Spleen (tissue), 11 donors: ENCODE measurements at regions not wholly inside any gene's neighbourhood (a gene's known extent, or its start where the extent isn't known, plus 50 kb on each side); places are given as distances from the start of the nearest gene placed in this dataset.

Experiments used
- DNase-seq: peaks from one replicate; pipeline ENCODE4 v3.0.0-alpha.2; 2020
- H3K27ac ChIP-seq, 8 donors: fragments of 200-600 bp; sonication (generic) in 7 of 8; 1 replicate in 4 of 8; 2 replicates in 4 of 8; pipeline versions ENCODE4 v1.5.0 to v1.8.0; 2016 to 2021; ENCODE audit warnings: inconsistent platforms in 4 of 8, mild to moderate bottlenecking in 4 of 8, moderate library complexity in 1 of 8
- H3K27me3 ChIP-seq, 7 donors: fragments of 200-600 bp; sonication (generic) in 6 of 7; replicated peaks in 1 of 7; 1 replicate in 4 of 7; 2 replicates in 3 of 7; pipeline versions ENCODE4 v1.5.0 to v1.8.0; 2016 to 2021; ENCODE audit warnings: inconsistent platforms in 3 of 7, mild to moderate bottlenecking in 1 of 7
- H3K36me3 ChIP-seq, 6 donors: fragments of 200-600 bp; sonication (generic) in 5 of 6; 1 replicate in 4 of 6; 2 replicates in 2 of 6; pipeline versions ENCODE4 v1.5.0 to v1.8.0; 2016 to 2021; ENCODE audit warnings: inconsistent platforms in 2 of 6
- H3K4me1 ChIP-seq, 6 donors: fragments of 200-600 bp; sonication (generic) in 5 of 6; 1 replicate in 3 of 6; 2 replicates in 3 of 6; pipeline versions ENCODE4 v1.5.0 to v1.8.0; 2016 to 2021; ENCODE audit warnings: inconsistent platforms in 3 of 6
- H3K4me3 ChIP-seq, 8 donors: fragments of 200-600 bp; sonication (generic) in 7 of 8; 1 replicate in 4 of 8; 2 replicates in 4 of 8; pipeline versions ENCODE4 v1.5.0 to v1.8.0; 2016 to 2021; ENCODE audit warnings: inconsistent platforms in 4 of 8, mild to moderate bottlenecking in 4 of 8, moderate library complexity in 2 of 8
- H3K9me3 ChIP-seq, 8 donors: fragments of 200-600 bp; sonication (generic) in 7 of 8; 1 replicate in 4 of 8; 2 replicates in 4 of 8; pipeline versions ENCODE4 v1.5.0 to v1.8.0; 2016 to 2021; ENCODE audit warnings: inconsistent platforms in 4 of 8
- CTCF ChIP-seq, 11 experiments: fragments of 200-600 bp in 7 of 11; fragments of 450-650 bp in 4 of 11; sonication (generic) in 4 of 11; IDR thresholded peaks in 8 of 11; conservative IDR thresholded peaks in 3 of 11; 1 replicate in 7 of 11; 2 replicates in 4 of 11; pipeline versions ENCODE4 v1.4.0 to v1.8.0; 2016 to 2021; ENCODE audit warnings: antibody characterized with exemption in 11 of 11, inconsistent platforms in 4 of 11, mild to moderate bottlenecking in 1 of 11
- POLR2A ChIP-seq, 3 donors: fragments of 450-650 bp; IDR thresholded peaks; one replicate each; pipeline ENCODE4 v1.5.1; 2017; ENCODE audit warnings: antibody characterized with exemption in 3 of 3, mild to moderate bottlenecking in 1 of 3
- POLR2AphosphoS5 ChIP-seq, 3 donors: sonication (generic); formaldehyde crosslinking; IDR thresholded peaks; one replicate each; pipeline ENCODE4 v1.5.1; 2017; ENCODE audit warnings: antibody characterized with exemption in 3 of 3
- WGBS, 5 donors: extraction: QIAGEN DNeasy Blood & Tissue Kit in 3 of 5; methylation state at CpG; one replicate each; pipeline versions ENCODE4 v1.1.5 to v1.1.7; 2013 to 2018; 5-methylcytosine and 5-hydroxymethylcytosine counted together
- intact Hi-C: fragments of 100-400 bp; cut with DNase I; formaldehyde crosslinking; loops from one replicate; pipeline ENCODE4 v1.15.0; 2023; ENCODE audit warnings: low total_unique reads
- donor health status: healthy with polysubstance abuse.
- donor health status: DM: no; HTN: no; CAD: no; lungs with moderate emphysema.
- donor health status: DM: no; HTN: no; CAD: no.
- donor health status: Bipolar disorder and iron deficiency.
- donor health status: healthy.
- donor health status: DM: no; HTN: no; CAD: no.
- donor health status: DM: yes; HTN: yes; CAD: no.

GRCh38 chr6:169111203-169111602 is 142.4 kb downstream of the THBS2 start:
- H3K9me3 ChIP-seq, result peaks cover 0 to 3% (median 0%) of the 10 kb centered on the region in 8 donors
- no peaks in the 10 kb centered on the region for H3K36me3 ChIP-seq
- no peak overlapping the region for H3K27ac ChIP-seq
- H3K4me1 ChIP-seq, result no peaks in the 10 kb centered on the region
- no peak overlapping the region for H3K4me3 ChIP-seq
- no peak for DNase-seq
- H3K27me3 ChIP-seq, result no peaks in the 10 kb centered on the region
- intact Hi-C loops, result no loop called here
- 83 to 91% (median 86%) methylated on average over 5 of the region's 5 CpGs for WGBS, 5 donors
- no peak for TF ChIP-seq POLR2AphosphoS5 (IDR thresholded peaks at IDR 0.05)
- TF ChIP-seq CTCF (IDR thresholded peaks at IDR 0.05 in 8 of 11, conservative IDR thresholded peaks at IDR 0.05 in 3 of 11), result no peak

GRCh38 chr6:169109411-169110220 is 144.0 kb downstream of the THBS2 start:
- Histone ChIP-seq H3K4me1 (no peaks in the 10 kb centered on the region), H3K36me3 (no peaks in the 10 kb centered on the region), H3K27ac (no peak overlapping the region), H3K4me3 (no peak overlapping the region), H3K27me3 (no peaks in the 10 kb centered on the region), H3K9me3 (peaks cover 0 to 3% (median 0%) of the 10 kb centered on the region in 8 donors)
- no peak for DNase-seq
- intact Hi-C loops, result no loop called here
- 71 to 82% (median 77%) methylated on average over 5 of the region's 5 CpGs for WGBS, 5 donors
- TF ChIP-seq CTCF (IDR thresholded peaks at IDR 0.05 in 8 of 11, conservative IDR thresholded peaks at IDR 0.05 in 3 of 11) (no peak), POLR2AphosphoS5 (IDR thresholded peaks at IDR 0.05) (no peak), POLR2A (IDR thresholded peaks at IDR 0.05) (no peak)

GRCh38 chr6:169108753-169109152 is 144.9 kb downstream of the THBS2 start:
- H3K27ac ChIP-seq, result no peak overlapping the region
- WGBS, 5 donors, result 92 to 100% (median 96%) methylated on average over 5 of the region's 5 CpGs
- H3K36me3 ChIP-seq, result no peaks in the 10 kb centered on the region
- peaks cover 0 to 7% (median 0%) of the 10 kb centered on the region in 8 donors for H3K9me3 ChIP-seq
- TF ChIP-seq POLR2AphosphoS5 (IDR thresholded peaks at IDR 0.05), result no peak
- no peak for TF ChIP-seq POLR2A (IDR thresholded peaks at IDR 0.05)
- no peak for TF ChIP-seq CTCF (IDR thresholded peaks at IDR 0.05 in 8 of 11, conservative IDR thresholded peaks at IDR 0.05 in 3 of 11)
- intact Hi-C loops, result no loop called here
- no peaks in the 10 kb centered on the region for H3K27me3 ChIP-seq
- no peaks in the 10 kb centered on the region for H3K4me1 ChIP-seq
- no peak overlapping the region for H3K4me3 ChIP-seq
- no peak for DNase-seq

- Histone ChIP-seq H3K4me3 (no peak overlapping the region), H3K36me3 (no peaks in the 10 kb centered on the region), H3K27me3 (no peaks in the 10 kb centered on the region), H3K4me1 (no peaks in the 10 kb centered on the region), H3K9me3 (peaks cover 0 to 15% (median 2%) of the 10 kb centered on the region in 8 donors), H3K27ac (no peak overlapping the region)
- intact Hi-C loops, result no loop called here
- TF ChIP-seq POLR2AphosphoS5 (IDR thresholded peaks at IDR 0.05), result no peak
- DNase-seq, result no peak
- 87 to 96% (median 90%) methylated on average over 2 of the region's 2 CpGs for WGBS, 5 donors
These were observed 147.5 kb downstream of the THBS2 start for GRCh38 chr6:169106176-169106575.
